PC-3 (cell line): ENCODE measurements at regions not wholly inside any gene's neighbourhood (a gene's known extent, or its start where the extent isn't known, plus 50 kb on each side); places are given as distances from the start of the nearest gene placed in this dataset.
A peak's percentile ranks its signal among the peaks of the same experiment; 100 is the strongest.

Experiments used
- ATAC-seq: fragments of 200-7000 bp; cut with Tn5 transposase; 2 replicates; pipeline ENCODE4 v1.9.1; 2020; ENCODE audit warnings: mild to moderate bottlenecking, moderate library complexity
- BruUV-seq: library from RNA; stranded (reverse); fragments of 400-500 nt; replicated peaks from 2 replicates; lab custom pipeline; 2021; lab: Mats Ljungman, UMichigan
- CTCF ChIA-PET: fragments of 300-600 bp; sonication (Branson Sonifier 250); formaldehyde crosslinking; loops from one replicate; lab custom pipeline; 2022; ENCODE audit warnings: antibody characterized with exemption; lab: Charles Lee
- POLR2A ChIA-PET: fragments of 300-600 bp; sonication (Branson Sonifier 250); formaldehyde crosslinking; loops from one replicate; lab custom pipeline; 2022; ENCODE audit warnings: antibody characterized with exemption; ENCODE audit not compliant: unreplicated experiment; lab: Charles Lee
- DNase-seq: peaks from one replicate; pipeline ENCODE4 v3.0.0-alpha.2; 2015
- H2AFZ ChIP-seq: fragments of 300-600 bp; sonication (generic); 2 replicates; pipeline ENCODE4 v1.6.0; 2016; ENCODE audit warnings: antibody characterized with exemption, low read length
- H3F3A ChIP-seq: fragments of 300-600 bp; sonication (generic); one replicate; pipeline ENCODE4 v1.6.0; 2017; ENCODE audit warnings: antibody characterized with exemption, low read length, control low read depth, mild to moderate bottlenecking; ENCODE audit not compliant: unreplicated experiment
- H3K27ac ChIP-seq: fragments of 300-600 bp; sonication (generic); 2 replicates; pipeline ENCODE4 v1.5.1; 2016; ENCODE audit warnings: mild to moderate bottlenecking, low read length
- H3K27me3 ChIP-seq: fragments of 300-600 bp; sonication (generic); 2 replicates; pipeline ENCODE4 v1.6.1; 2016; ENCODE audit warnings: low read length, mixed read lengths
- H3K36me3 ChIP-seq: fragments of 300-600 bp; sonication (generic); 2 replicates; pipeline ENCODE4 v1.6.1; 2016; ENCODE audit warnings: low read depth, mixed run types, low read length, mixed read lengths
- H3K4me1 ChIP-seq: fragments of 300-600 bp; sonication (generic); 2 replicates; pipeline ENCODE4 v1.5.1; 2016; ENCODE audit warnings: low read length; ENCODE audit not compliant: insufficient read depth
- H3K4me2 ChIP-seq: fragments of 300-600 bp; sonication (generic); 2 replicates; pipeline ENCODE4 v1.6.0; 2016; ENCODE audit warnings: low read length
- H3K4me3 ChIP-seq: fragments of 300-600 bp; sonication (generic); 2 replicates; pipeline ENCODE4 v1.5.1; 2016; ENCODE audit warnings: mild to moderate bottlenecking, low read length, mixed read lengths
- H3K79me2 ChIP-seq: fragments of 300-600 bp; sonication (generic); 2 replicates; pipeline ENCODE4 v1.6.1; 2017; ENCODE audit warnings: low read length, mixed read lengths
- H3K9ac ChIP-seq: fragments of 300-600 bp; sonication (generic); 2 replicates; pipeline ENCODE4 v1.6.0; 2016; ENCODE audit warnings: mild to moderate bottlenecking, low read length
- H3K9me2 ChIP-seq: fragments of 300-600 bp; sonication (generic); replicated peaks from 2 replicates; pipeline ENCODE4 v1.6.1; 2016; ENCODE audit warnings: mixed run types, low read length, mixed read lengths
- H3K9me3 ChIP-seq: fragments of 300-600 bp; sonication (generic); 2 replicates; pipeline ENCODE4 v1.6.1; 2016; ENCODE audit warnings: low read length, mixed read lengths
- H4K20me1 ChIP-seq: fragments of 300-600 bp; sonication (generic); 2 replicates; pipeline ENCODE4 v1.6.1; 2016; ENCODE audit warnings: low read length, mixed read lengths
- CTCF ChIP-seq: fragments of 300-600 bp; sonication (generic); conservative IDR thresholded peaks from 2 replicates; pipeline ENCODE4 v1.5.1; 2017; ENCODE audit warnings: antibody characterized with exemption, low read depth, mild to moderate bottlenecking, low read length
- EZH2 ChIP-seq: fragments of 300-600 bp; sonication (generic); IDR thresholded peaks from one replicate; pipeline ENCODE4 v1.6.1; 2017; ENCODE audit warnings: antibody characterized with exemption, mild to moderate bottlenecking, low read length; ENCODE audit not compliant: unreplicated experiment
- EZH2phosphoT487 ChIP-seq: fragments of 300-600 bp; sonication (generic); IDR thresholded peaks from 2 replicates; pipeline ENCODE4 v1.6.1; 2018; ENCODE audit warnings: mild to moderate bottlenecking, antibody characterized with exemption, low read length, borderline replicate concordance
- intact Hi-C: fragments of 100-400 bp; cut with micrococcal nuclease; formaldehyde crosslinking; loops from 2 replicates; pipeline ENCODE4 v1.9.0; 2023

- no TSS peak for BruUV-seq
- ChIA-PET POLR2A (no interaction called here), CTCF (no interaction called here)
Measured at GRCh38 chr4:96763546-96763945, 923.7 kb downstream of the PDHA2 start.

GRCh38 chr4:96766359-96766758, 926.5 kb downstream of the PDHA2 start:
- H4K20me1 ChIP-seq: no peaks in the 10 kb centered on the region
- no TSS peak for BruUV-seq
- TF ChIP-seq EZH2phosphoT487 (no peak), CTCF (no peak), EZH2 (no peak)
- H3K4me1 ChIP-seq: peaks cover 11% of the 10 kb centered on the region; the same call in 1 of the 2 replicates
- intact Hi-C loops: no loop called here
- ATAC-seq: no peak
- no peak overlapping the region for H2AFZ ChIP-seq
- H3K79me2 ChIP-seq: no peaks in the 10 kb centered on the region
- no peaks in the 10 kb centered on the region for H3K36me3 ChIP-seq
- no peak overlapping the region for H3K27ac ChIP-seq
- ChIA-PET POLR2A (no interaction called here), CTCF (no interaction called here)
- no peak overlapping the region for H3K4me2 ChIP-seq
- no peaks in the 10 kb centered on the region for H3F3A ChIP-seq
- H3K9me2 ChIP-seq: no peaks in the 10 kb centered on the region
- H3K4me3 ChIP-seq: no peak overlapping the region
- H3K9ac ChIP-seq: no peak overlapping the region
- no peaks in the 10 kb centered on the region for H3K27me3 ChIP-seq
- DNase-seq: no peak
- no peaks in the 10 kb centered on the region for H3K9me3 ChIP-seq

More at GRCh38 chr4:96763546-96763945, 923.7 kb downstream of the PDHA2 start:
- no peak overlapping the region for H3K27ac ChIP-seq
- H3F3A ChIP-seq: no peaks in the 10 kb centered on the region
- intact Hi-C loops: no loop called here
- peaks cover 9% of the 10 kb centered on the region; the same call in 1 of the 2 replicates for H3K4me1 ChIP-seq
- no peaks in the 10 kb centered on the region for H3K27me3 ChIP-seq
- no peak overlapping the region for H2AFZ ChIP-seq
- no peaks in the 10 kb centered on the region for H4K20me1 ChIP-seq
- no peak overlapping the region for H3K4me2 ChIP-seq
- H3K9me2 ChIP-seq: no peaks in the 10 kb centered on the region
- no peaks in the 10 kb centered on the region for H3K79me2 ChIP-seq
- H3K9ac ChIP-seq: no peak overlapping the region
- no peak for DNase-seq
- no peaks in the 10 kb centered on the region for H3K36me3 ChIP-seq
- TF ChIP-seq CTCF: no peak
- TF ChIP-seq EZH2: no peak
- no peak for TF ChIP-seq EZH2phosphoT487
- no peak for ATAC-seq
- H3K9me3 ChIP-seq: no peaks in the 10 kb centered on the region
- no peak overlapping the region for H3K4me3 ChIP-seq

GRCh38 chr4:96767815-96768480, 928.1 kb downstream of the PDHA2 start:
- ChIA-PET CTCF (no interaction called here), POLR2A (no interaction called here)
- H3K4me1 ChIP-seq: peaks cover 11% of the 10 kb centered on the region; the same call in 1 of the 2 replicates
- peak overlapping the region; percentile 33; the same call in 1 of the 2 replicates for H2AFZ ChIP-seq
- DNase-seq (peak; percentile 47), ATAC-seq (no peak)
- no peak for TF ChIP-seq EZH2
- no peak for TF ChIP-seq EZH2phosphoT487
- TF ChIP-seq CTCF: no peak
- no peak overlapping the region for H3K9ac ChIP-seq
- H4K20me1 ChIP-seq: no peaks in the 10 kb centered on the region
- intact Hi-C loops: no loop called here
- peak overlapping the region; percentile 43 for H3K4me2 ChIP-seq
- H3K27ac ChIP-seq: peak overlapping the region; percentile 41
- H3K4me3 ChIP-seq: no peak overlapping the region
- no TSS peak for BruUV-seq
- no peaks in the 10 kb centered on the region for H3K9me3 ChIP-seq
- H3K36me3 ChIP-seq: no peaks in the 10 kb centered on the region
- H3F3A ChIP-seq: no peaks in the 10 kb centered on the region
- H3K27me3 ChIP-seq: no peaks in the 10 kb centered on the region
- no peaks in the 10 kb centered on the region for H3K79me2 ChIP-seq
- no peaks in the 10 kb centered on the region for H3K9me2 ChIP-seq
